ENCODE measurements at regions not wholly inside any gene's neighbourhood (a gene's known extent, or its start where the extent isn't known, plus 50 kb on each side); places are given as distances from the start of the nearest gene placed in this dataset.

GRCh38 chr6:167208819-167209576 is 51.2 kb upstream of the GPR31 start:
- no peak for DNase-seq
- TF ChIP-seq, protein P1, sequence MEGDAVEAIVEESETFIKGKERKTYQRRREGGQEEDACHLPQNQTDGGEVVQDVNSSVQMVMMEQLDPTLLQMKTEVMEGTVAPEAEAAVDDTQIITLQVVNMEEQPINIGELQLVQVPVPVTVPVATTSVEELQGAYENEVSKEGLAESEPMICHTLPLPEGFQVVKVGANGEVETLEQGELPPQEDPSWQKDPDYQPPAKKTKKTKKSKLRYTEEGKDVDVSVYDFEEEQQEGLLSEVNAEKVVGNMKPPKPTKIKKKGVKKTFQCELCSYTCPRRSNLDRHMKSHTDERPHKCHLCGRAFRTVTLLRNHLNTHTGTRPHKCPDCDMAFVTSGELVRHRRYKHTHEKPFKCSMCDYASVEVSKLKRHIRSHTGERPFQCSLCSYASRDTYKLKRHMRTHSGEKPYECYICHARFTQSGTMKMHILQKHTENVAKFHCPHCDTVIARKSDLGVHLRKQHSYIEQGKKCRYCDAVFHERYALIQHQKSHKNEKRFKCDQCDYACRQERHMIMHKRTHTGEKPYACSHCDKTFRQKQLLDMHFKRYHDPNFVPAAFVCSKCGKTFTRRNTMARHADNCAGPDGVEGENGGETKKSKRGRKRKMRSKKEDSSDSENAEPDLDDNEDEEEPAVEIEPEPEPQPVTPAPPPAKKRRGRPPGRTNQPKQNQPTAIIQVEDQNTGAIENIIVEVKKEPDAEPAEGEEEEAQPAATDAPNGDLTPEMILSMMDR (IDR thresholded peaks at IDR 0.05; ENCODE audit: unreplicated experiment) = no peak
- H3K27me3 Mint-ChIP-seq (ENCODE audit: unreplicated experiment) = peaks cover 71% of the 10 kb centered on the region
- no peaks in the 10 kb centered on the region for H3K4me1 Mint-ChIP-seq (ENCODE audit: low read depth, unreplicated experiment)
- no peak overlapping the region for H3K4me3 Mint-ChIP-seq (ENCODE audit: low read depth, unreplicated experiment)
- no peak overlapping the region for H3K27ac Mint-ChIP-seq (ENCODE audit: unreplicated experiment)
- no peaks in the 10 kb centered on the region for H3K9me3 Mint-ChIP-seq (ENCODE audit: low read depth, unreplicated experiment)
- intact Hi-C loops (cut with micrococcal nuclease; ENCODE audit: unreplicated experiment) = no loop called here
- H3K36me3 Mint-ChIP-seq (ENCODE audit: insufficient read depth, unreplicated experiment) = no peaks in the 10 kb centered on the region
- CTCF ChIA-PET = no interaction called here
- BruUV-seq (replicated peaks) = no TSS peak

DNA sequence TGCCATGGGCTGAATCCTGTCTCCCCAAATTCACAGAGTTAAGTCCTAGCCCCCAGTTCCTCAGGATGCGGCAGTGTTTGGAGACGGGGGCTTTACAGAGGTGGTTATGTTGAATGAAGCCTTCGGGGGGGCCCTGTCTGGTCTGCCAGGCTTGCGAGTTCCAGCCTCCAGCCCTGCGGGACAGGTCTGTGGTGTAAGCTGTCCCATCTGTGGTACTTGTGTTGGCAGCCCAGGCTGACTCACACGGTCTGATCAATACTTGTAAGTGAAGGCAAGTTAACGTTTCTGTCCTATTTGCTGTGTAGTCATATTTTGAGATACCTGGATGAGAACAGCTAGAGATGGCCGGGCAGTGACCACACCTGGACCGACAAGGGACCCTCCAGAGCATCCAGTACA is 51.8 kb upstream of the GPR31 start:
- H3K27ac Mint-ChIP-seq (ENCODE audit: unreplicated experiment) = no peak overlapping the region
- CTCF ChIA-PET = no interaction called here
- H3K4me3 Mint-ChIP-seq (ENCODE audit: low read depth, unreplicated experiment) = no peak overlapping the region
- no peaks in the 10 kb centered on the region for H3K4me1 Mint-ChIP-seq (ENCODE audit: low read depth, unreplicated experiment)
- TF ChIP-seq, protein P1 (IDR thresholded peaks at IDR 0.05; ENCODE audit: unreplicated experiment) = no peak
- H3K36me3 Mint-ChIP-seq (ENCODE audit: insufficient read depth, unreplicated experiment) = no peaks in the 10 kb centered on the region
- H3K27me3 Mint-ChIP-seq (ENCODE audit: unreplicated experiment) = peaks cover 71% of the 10 kb centered on the region
- H3K9me3 Mint-ChIP-seq (ENCODE audit: low read depth, unreplicated experiment) = no peaks in the 10 kb centered on the region
- intact Hi-C loops (cut with micrococcal nuclease; ENCODE audit: unreplicated experiment) = no loop called here
- DNase-seq = peak; percentile 44
- no TSS peak for BruUV-seq (replicated peaks)

- Mint-ChIP-seq H3K9me3 (ENCODE audit: low read depth, unreplicated experiment) (no peaks in the 10 kb centered on the region), H3K4me1 (ENCODE audit: low read depth, unreplicated experiment) (no peaks in the 10 kb centered on the region), H3K27me3 (ENCODE audit: unreplicated experiment) (peaks cover 71% of the 10 kb centered on the region), H3K27ac (ENCODE audit: unreplicated experiment) (no peak overlapping the region), H3K36me3 (ENCODE audit: insufficient read depth, unreplicated experiment) (no peaks in the 10 kb centered on the region), H3K4me3 (ENCODE audit: low read depth, unreplicated experiment) (no peak overlapping the region)
- TF ChIP-seq, protein P1 (IDR thresholded peaks at IDR 0.05; ENCODE audit: unreplicated experiment) = no peak
- CTCF ChIA-PET = interaction anchor here (0.7 kb wide), 1 partner anchor 58 kb away, joined by 3 read pairs; no protein-coding TSS in a partner anchor
- no peak for DNase-seq
- intact Hi-C loops (cut with micrococcal nuclease; ENCODE audit: unreplicated experiment) = no loop called here
- BruUV-seq (replicated peaks) = no TSS peak
Measured at GRCh38 chr6:167210375-167211294, 52.9 kb upstream of the GPR31 start.

GRCh38 chr6:167211295-167211648 is 53.5 kb upstream of the GPR31 start:
- Mint-ChIP-seq H3K36me3 (ENCODE audit: insufficient read depth, unreplicated experiment) (no peaks in the 10 kb centered on the region), H3K27me3 (ENCODE audit: unreplicated experiment) (peaks cover 65% of the 10 kb centered on the region), H3K4me3 (ENCODE audit: low read depth, unreplicated experiment) (no peak overlapping the region), H3K9me3 (ENCODE audit: low read depth, unreplicated experiment) (no peaks in the 10 kb centered on the region), H3K4me1 (ENCODE audit: low read depth, unreplicated experiment) (no peaks in the 10 kb centered on the region), H3K27ac (ENCODE audit: unreplicated experiment) (no peak overlapping the region)
- DNase-seq = no peak
- TF ChIP-seq, protein P1 (IDR thresholded peaks at IDR 0.05; ENCODE audit: unreplicated experiment) = no peak
- BruUV-seq (replicated peaks) = no TSS peak
- intact Hi-C loops (cut with micrococcal nuclease; ENCODE audit: unreplicated experiment) = no loop called here
- CTCF ChIA-PET = interaction anchor here (0.7 kb wide), 1 partner anchor 59 kb away, joined by 3 read pairs; no protein-coding TSS in a partner anchor
